ENCODE measurements at regions not wholly inside any gene's neighbourhood (a gene's known extent, or its start where the extent isn't known, plus 50 kb on each side); places are given as distances from the start of the nearest gene placed in this dataset.

- TF ChIP-seq CTCF (conservative IDR thresholded peaks at IDR 0.05 in 1 of 2, IDR thresholded peaks at IDR 0.05 in 1 of 2; ENCODE audit: low read depth in 1 of 2, low read length in 2 of 2) (no peak), EZH2 (IDR thresholded peaks at IDR 0.05; ENCODE audit: low read length, missing control alignments) (no peak)
Measured at GRCh38 chrX:475926-476723, 89.4 kb upstream of the PPP2R3B start.

Data from fibroblast of lung (primary cell).